IPS-20b (cell line): ENCODE measurements at regions not wholly inside any gene's neighbourhood (a gene's known extent, or its start where the extent isn't known, plus 50 kb on each side); places are given as distances from the start of the nearest gene placed in this dataset.

Experiments
- H3K27ac ChIP-seq: one replicate; pipeline ENCODE4 v1.5.1; 2013; ENCODE audit warnings: low read length
- H3K27me3 ChIP-seq: 2 replicates; pipeline ENCODE4 v1.6.1; 2013; ENCODE audit warnings: mild to moderate bottlenecking, low read length, inconsistent platforms; ENCODE audit not compliant: insufficient read depth
- H3K36me3 ChIP-seq: 2 replicates; pipeline ENCODE4 v1.6.1; 2013; ENCODE audit warnings: low read depth, mild to moderate bottlenecking, inconsistent platforms, low read length, moderate library complexity; ENCODE audit not compliant: insufficient read depth
- H3K4me1 ChIP-seq: 2 replicates; pipeline ENCODE4 v1.6.1; 2013; ENCODE audit warnings: mild to moderate bottlenecking, control low read depth, inconsistent platforms, low read length, moderate library complexity; ENCODE audit not compliant: insufficient read depth
- H3K4me3 ChIP-seq: 2 replicates; pipeline ENCODE4 v1.5.1; 2013; ENCODE audit warnings: mild to moderate bottlenecking, low read length, inconsistent platforms
- H3K9ac ChIP-seq: 2 replicates; pipeline ENCODE4 v1.6.1; 2013; ENCODE audit warnings: low read depth, mild to moderate bottlenecking, inconsistent platforms, low read length, moderate library complexity
- H3K9me3 ChIP-seq: 2 replicates; pipeline ENCODE4 v1.6.1; 2013; ENCODE audit warnings: mild to moderate bottlenecking, low read depth, low read length, inconsistent platforms; ENCODE audit not compliant: insufficient read depth

DNA sequence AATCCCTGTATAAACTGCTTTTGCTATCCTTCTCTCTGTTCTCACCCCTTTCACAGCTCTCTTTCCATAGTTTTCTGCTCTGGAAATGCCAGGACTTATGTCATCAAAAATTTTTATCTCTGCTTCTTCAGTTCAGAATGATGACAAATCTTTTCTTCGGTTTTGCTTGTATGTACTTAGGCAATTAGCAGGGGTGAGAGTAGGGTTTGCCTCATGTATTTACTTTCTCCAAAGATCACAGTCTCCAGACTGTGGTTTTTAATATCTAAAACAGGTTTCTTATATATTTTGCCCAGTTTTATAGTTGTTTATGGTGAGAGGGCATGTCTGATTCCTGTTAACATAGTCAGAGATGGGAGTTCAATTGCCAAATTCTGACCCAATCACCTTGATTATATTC, 235.4 kb upstream of the LYPLAL1 start:
- H3K4me3 ChIP-seq: no peak overlapping the region
- no peaks in the 10 kb centered on the region for H3K36me3 ChIP-seq
- H3K27ac ChIP-seq: no peak overlapping the region
- no peaks in the 10 kb centered on the region for H3K27me3 ChIP-seq
- no peaks in the 10 kb centered on the region; the same call in 1 of the 2 replicates for H3K9me3 ChIP-seq
- no peaks in the 10 kb centered on the region for H3K4me1 ChIP-seq
- no peak overlapping the region for H3K9ac ChIP-seq

- H3K36me3 ChIP-seq: no peaks in the 10 kb centered on the region
Measured at GRCh38 chr1:218939095-218939494, 234.6 kb upstream of the LYPLAL1 start.

DNA sequence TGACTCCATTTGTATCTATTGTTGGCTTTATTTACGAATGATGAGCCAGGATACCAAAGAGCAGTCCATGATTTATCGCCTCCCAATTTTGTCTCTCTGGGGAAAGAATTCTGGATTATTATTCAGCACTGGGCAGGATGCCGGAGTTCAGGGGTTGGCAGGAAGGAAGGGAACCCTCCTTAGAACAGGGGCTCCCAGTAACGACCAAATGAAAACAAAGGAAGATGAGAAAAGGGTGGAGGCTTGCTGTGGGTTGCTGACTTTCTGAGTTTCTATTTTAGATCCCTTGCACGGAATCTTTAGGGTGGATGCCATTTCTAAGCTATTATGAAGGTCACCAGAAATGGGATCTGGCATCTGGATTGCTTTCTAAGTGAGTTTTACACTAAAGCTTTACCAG, 231.2 kb upstream of the LYPLAL1 start:
- H3K9me3 ChIP-seq: no peaks in the 10 kb centered on the region
- H3K27me3 ChIP-seq: no peaks in the 10 kb centered on the region
- H3K36me3 ChIP-seq: no peaks in the 10 kb centered on the region
- H3K4me3 ChIP-seq: no peak overlapping the region
- no peak overlapping the region for H3K9ac ChIP-seq
- no peak overlapping the region for H3K27ac ChIP-seq
- no peaks in the 10 kb centered on the region for H3K4me1 ChIP-seq

More at GRCh38 chr1:218939095-218939494, 234.6 kb upstream of the LYPLAL1 start:
- Histone ChIP-seq H3K9me3 (no peaks in the 10 kb centered on the region), H3K27ac (no peak overlapping the region), H3K27me3 (no peaks in the 10 kb centered on the region), H3K4me1 (no peaks in the 10 kb centered on the region), H3K4me3 (no peak overlapping the region), H3K9ac (no peak overlapping the region)

- Histone ChIP-seq H3K27ac (no peak overlapping the region), H3K4me1 (no peaks in the 10 kb centered on the region), H3K4me3 (no peak overlapping the region), H3K9me3 (no peaks in the 10 kb centered on the region), H3K9ac (no peak overlapping the region), H3K36me3 (no peaks in the 10 kb centered on the region), H3K27me3 (no peaks in the 10 kb centered on the region)
Measured at GRCh38 chr1:218943371-218943770, 230.3 kb upstream of the LYPLAL1 start.

- Histone ChIP-seq H3K4me1 (no peaks in the 10 kb centered on the region), H3K36me3 (no peaks in the 10 kb centered on the region), H3K9me3 (no peaks in the 10 kb centered on the region), H3K9ac (no peak overlapping the region), H3K27ac (no peak overlapping the region), H3K27me3 (no peaks in the 10 kb centered on the region), H3K4me3 (no peak overlapping the region)
Measured at GRCh38 chr1:218945050-218945449, 228.6 kb upstream of the LYPLAL1 start.

DNA sequence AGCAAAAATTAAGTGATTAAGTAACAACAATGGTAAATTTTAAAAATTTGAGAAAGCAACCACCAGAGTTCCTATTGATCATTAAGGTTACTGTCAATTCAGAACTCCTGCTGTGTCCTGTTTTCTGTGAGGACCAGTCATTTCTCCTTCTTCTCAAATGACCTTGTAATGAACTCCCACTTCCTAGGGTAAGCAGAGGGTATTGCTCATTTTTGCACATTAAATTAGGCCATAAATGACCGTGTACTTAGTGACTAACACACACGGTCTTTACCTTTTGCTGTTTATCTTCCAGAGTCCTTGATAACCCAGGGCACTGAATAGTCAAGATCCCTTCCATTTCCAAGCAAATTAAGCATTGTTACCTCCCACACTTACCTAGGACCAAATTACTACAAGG, 227.5 kb upstream of the LYPLAL1 start:
- no peak overlapping the region for H3K27ac ChIP-seq
- H3K9me3 ChIP-seq: no peaks in the 10 kb centered on the region
- no peaks in the 10 kb centered on the region for H3K4me1 ChIP-seq
- no peaks in the 10 kb centered on the region for H3K36me3 ChIP-seq
- H3K4me3 ChIP-seq: no peak overlapping the region
- H3K9ac ChIP-seq: no peak overlapping the region
- H3K27me3 ChIP-seq: no peaks in the 10 kb centered on the region

- Histone ChIP-seq H3K36me3 (no peaks in the 10 kb centered on the region), H3K4me3 (no peak overlapping the region), H3K27ac (no peak overlapping the region), H3K4me1 (no peaks in the 10 kb centered on the region), H3K9me3 (no peaks in the 10 kb centered on the region), H3K27me3 (no peaks in the 10 kb centered on the region), H3K9ac (no peak overlapping the region)
Measured at GRCh38 chr1:218948446-218948845, 225.2 kb upstream of the LYPLAL1 start.

GRCh38 chr1:218953386-218953785, 220.3 kb upstream of the LYPLAL1 start:
- H3K4me1 ChIP-seq: no peaks in the 10 kb centered on the region
- no peak overlapping the region for H3K27ac ChIP-seq
- H3K4me3 ChIP-seq: no peak overlapping the region
- no peaks in the 10 kb centered on the region for H3K9me3 ChIP-seq
- H3K36me3 ChIP-seq: no peaks in the 10 kb centered on the region
- no peak overlapping the region for H3K9ac ChIP-seq
- H3K27me3 ChIP-seq: no peaks in the 10 kb centered on the region

GRCh38 chr1:218957971-218958370, 215.7 kb upstream of the LYPLAL1 start:
- Histone ChIP-seq H3K27ac (no peak overlapping the region), H3K9me3 (no peaks in the 10 kb centered on the region), H3K4me1 (no peaks in the 10 kb centered on the region), H3K27me3 (no peaks in the 10 kb centered on the region), H3K36me3 (no peaks in the 10 kb centered on the region), H3K9ac (no peak overlapping the region), H3K4me3 (no peak overlapping the region)

DNA sequence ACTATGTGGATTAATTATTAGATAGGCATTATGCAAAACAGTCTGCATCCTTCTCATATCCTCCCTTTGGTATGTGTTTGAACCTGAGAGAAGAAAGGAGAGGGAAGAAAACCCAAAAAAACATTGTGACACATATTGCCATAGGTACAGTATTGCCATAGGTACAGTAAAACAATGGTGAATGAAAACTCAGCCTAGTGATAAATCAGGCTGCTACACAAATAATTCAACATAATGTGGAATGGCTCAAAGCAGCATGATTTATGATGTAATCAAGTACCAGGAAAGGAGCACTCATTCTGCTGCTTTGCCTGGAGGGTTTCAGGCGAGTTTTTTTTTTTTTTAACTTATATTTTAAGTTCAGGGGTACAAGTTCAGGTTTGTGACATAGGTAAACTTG, 213.9 kb upstream of the LYPLAL1 start:
- H3K4me3 ChIP-seq: no peak overlapping the region
- no peaks in the 10 kb centered on the region for H3K4me1 ChIP-seq
- no peaks in the 10 kb centered on the region for H3K9me3 ChIP-seq
- H3K27me3 ChIP-seq: no peaks in the 10 kb centered on the region
- H3K9ac ChIP-seq: no peak overlapping the region
- H3K36me3 ChIP-seq: no peaks in the 10 kb centered on the region
- no peak overlapping the region for H3K27ac ChIP-seq

DNA sequence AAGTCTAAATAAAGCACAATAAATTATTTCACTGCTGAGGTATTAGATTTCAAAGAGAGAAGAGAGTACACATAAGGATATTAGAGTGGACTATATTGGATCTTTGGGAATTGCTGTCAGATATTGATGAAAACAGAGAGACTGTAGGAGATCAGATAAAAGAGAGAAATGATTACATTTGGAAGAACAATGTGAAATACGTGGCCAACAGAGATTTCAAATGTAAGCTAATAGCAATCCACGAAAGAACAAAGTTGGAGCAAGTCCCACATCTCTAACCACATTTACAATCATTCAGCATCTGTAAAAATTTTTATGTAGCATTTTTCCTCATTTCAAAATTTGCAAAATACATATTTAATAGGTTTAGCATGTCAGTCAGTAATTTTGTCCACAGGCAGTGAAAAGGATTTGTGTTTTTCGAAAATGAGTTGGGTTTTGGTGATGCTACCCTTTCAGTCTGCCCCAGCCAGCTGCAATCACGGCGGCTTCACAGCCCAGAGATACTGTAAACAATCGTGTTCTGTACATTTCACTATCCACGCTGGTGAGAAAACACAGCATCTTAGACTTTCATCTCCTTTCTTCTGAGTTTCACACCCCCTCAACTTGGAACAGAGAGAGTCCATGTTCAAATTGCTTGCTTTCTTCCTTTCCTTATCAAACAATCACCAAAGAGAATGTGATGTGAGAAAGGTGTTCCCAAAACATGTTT, 209.1 kb upstream of the LYPLAL1 start:
- no peaks in the 10 kb centered on the region for H3K36me3 ChIP-seq
- H3K27ac ChIP-seq: no peak overlapping the region
- no peaks in the 10 kb centered on the region for H3K27me3 ChIP-seq
- H3K4me3 ChIP-seq: no peak overlapping the region
- no peaks in the 10 kb centered on the region for H3K9me3 ChIP-seq
- H3K4me1 ChIP-seq: no peaks in the 10 kb centered on the region
- H3K9ac ChIP-seq: no peak overlapping the region

GRCh38 chr1:218965821-218966220, 207.9 kb upstream of the LYPLAL1 start:
- Histone ChIP-seq H3K9me3 (no peaks in the 10 kb centered on the region), H3K4me3 (no peak overlapping the region), H3K9ac (no peak overlapping the region), H3K27ac (no peak overlapping the region), H3K4me1 (no peaks in the 10 kb centered on the region), H3K27me3 (no peaks in the 10 kb centered on the region), H3K36me3 (no peaks in the 10 kb centered on the region)
